HEK293 (cell line): ENCODE measurements at regions not wholly inside any gene's neighbourhood (a gene's known extent, or its start where the extent isn't known, plus 50 kb on each side); places are given as distances from the start of the nearest gene placed in this dataset.
A peak's percentile ranks its signal among the peaks of the same experiment; 100 is the strongest.

ENCODE experiments used
- CTCF ChIA-PET: fragments of 350-600 bp; formaldehyde crosslinking; extraction: SDS; loops from one replicate; lab custom pipeline; 2021; ENCODE audit warnings: antibody characterized with exemption; lab: Yijun Ruan, JAX
- POLR2A ChIA-PET: fragments of 300-600 bp; formaldehyde crosslinking; extraction: SDS; loops from one replicate; lab custom pipeline; 2020; ENCODE audit warnings: antibody characterized with exemption, inconsistent platforms; lab: Yijun Ruan, JAX
- H3K27ac ChIP-seq: fragments of 200-500 bp; sonication (Bioruptor generic); 2 replicates; pipeline ENCODE4 v1.5.1; 2014; ENCODE audit warnings: low read depth, low read length, control low read depth, inconsistent platforms; ENCODE audit errors: extremely low read depth
- H3K36me3 ChIP-seq, 2 experiments: fragments of 200-500 bp in 1 of 2; sonication (Bioruptor generic) in 1 of 2; 1 replicate in 1 of 2; 2 replicates in 1 of 2; pipeline ENCODE4 v1.5.1; 2014 to 2017; ENCODE audit warnings: inconsistent platforms in 2 of 2, low read length in 2 of 2; ENCODE audit not compliant: control insufficient read depth in 2 of 2, insufficient read depth in 1 of 2
- H3K4me1 ChIP-seq: fragments of 200-500 bp; sonication (Bioruptor generic); 2 replicates; pipeline ENCODE4 v1.5.1; 2014; ENCODE audit warnings: mild to moderate bottlenecking, low read length, inconsistent platforms; ENCODE audit not compliant: control insufficient read depth, insufficient read depth
- H3K4me3 ChIP-seq: 2 replicates; pipeline ENCODE4 v1.5.1; 2011; ENCODE audit warnings: low read depth, mild to moderate bottlenecking, control low read depth, low read length, moderate library complexity
- H3K9me3 ChIP-seq: fragments of 200-500 bp; sonication (Bioruptor generic); 2 replicates; pipeline ENCODE4 v1.5.1; 2014; ENCODE audit warnings: low read depth, low read length, inconsistent platforms; ENCODE audit not compliant: control insufficient read depth, insufficient read depth
- GLI2 ChIP-seq: fragments of 450-650 bp; formaldehyde crosslinking; IDR thresholded peaks from 2 replicates; pipeline ENCODE4; 2017; ENCODE audit warnings: missing biosample characterization, missing genetic modification characterization, low read depth, borderline replicate concordance
- KLF1 ChIP-seq: fragments of 450-650 bp; formaldehyde crosslinking; IDR thresholded peaks from 2 replicates; pipeline ENCODE4 v1.5.1; 2016; ENCODE audit warnings: missing biosample characterization, missing genetic modification characterization
- KLF16 ChIP-seq: fragments of 450-650 bp; formaldehyde crosslinking; IDR thresholded peaks from 2 replicates; pipeline ENCODE4 v1.5.1; 2017; ENCODE audit warnings: missing biosample characterization, missing genetic modification characterization
- PRDM1 ChIP-seq: fragments of 450-650 bp; formaldehyde crosslinking; IDR thresholded peaks from 2 replicates; pipeline ENCODE4; 2016; ENCODE audit warnings: missing biosample characterization, missing genetic modification characterization
- SCRT2 ChIP-seq: fragments of 450-650 bp; formaldehyde crosslinking; IDR thresholded peaks from 2 replicates; pipeline ENCODE4 v1.5.1; 2016; ENCODE audit warnings: missing biosample characterization, missing genetic modification characterization
- SP7 ChIP-seq: fragments of 450-650 bp; formaldehyde crosslinking; IDR thresholded peaks from 2 replicates; pipeline ENCODE4 v1.5.1; 2016; ENCODE audit warnings: missing biosample characterization, missing genetic modification characterization
- TSHZ1 ChIP-seq: fragments of 450-650 bp; formaldehyde crosslinking; IDR thresholded peaks from 2 replicates; pipeline ENCODE4 v1.5.1; 2016; ENCODE audit warnings: missing biosample characterization, missing genetic modification characterization, borderline replicate concordance
- ZBTB20 ChIP-seq: fragments of 450-650 bp; formaldehyde crosslinking; IDR thresholded peaks from 2 replicates; pipeline ENCODE4 v1.5.1; 2016; ENCODE audit warnings: missing biosample characterization, missing genetic modification characterization
- ZFP41 ChIP-seq: fragments of 450-650 bp; formaldehyde crosslinking; IDR thresholded peaks from 2 replicates; pipeline ENCODE4 v1.5.1; 2016; ENCODE audit warnings: missing biosample characterization, missing genetic modification characterization, borderline replicate concordance
- ZNF133 ChIP-seq: fragments of 450-650 bp; formaldehyde crosslinking; IDR thresholded peaks from 2 replicates; pipeline ENCODE4 v1.5.1; 2016; ENCODE audit warnings: missing biosample characterization, missing genetic modification characterization
- ZNF148 ChIP-seq: fragments of 450-650 bp; formaldehyde crosslinking; IDR thresholded peaks from 2 replicates; pipeline ENCODE4 v1.5.0; 2017; ENCODE audit warnings: missing biosample characterization, missing genetic modification characterization, borderline replicate concordance
- ZNF18 ChIP-seq: fragments of 450-650 bp; formaldehyde crosslinking; IDR thresholded peaks from 2 replicates; pipeline ENCODE4 v1.5.1; 2016; ENCODE audit warnings: missing biosample characterization, missing genetic modification characterization
- ZNF248 ChIP-seq: fragments of 450-650 bp; formaldehyde crosslinking; IDR thresholded peaks from 2 replicates; pipeline ENCODE4 v1.5.1; 2017; ENCODE audit warnings: missing biosample characterization, missing genetic modification characterization
- ZNF449 ChIP-seq: fragments of 450-650 bp; formaldehyde crosslinking; IDR thresholded peaks from 2 replicates; pipeline ENCODE4 v1.5.1; 2017; ENCODE audit warnings: missing biosample characterization, mild to moderate bottlenecking, missing genetic modification characterization, moderate library complexity
- ZNF510 ChIP-seq: fragments of 450-650 bp; formaldehyde crosslinking; IDR thresholded peaks from 2 replicates; pipeline ENCODE4 v1.5.1; 2018; ENCODE audit warnings: mild to moderate bottlenecking, missing genetic modification characterization, missing biosample characterization; ENCODE audit not compliant: insufficient replicate concordance
- ZNF600 ChIP-seq: fragments of 450-650 bp; formaldehyde crosslinking; IDR thresholded peaks from 2 replicates; pipeline ENCODE4 v1.5.1; 2016; ENCODE audit warnings: missing biosample characterization, missing genetic modification characterization
- ZNF610 ChIP-seq: fragments of 450-650 bp; formaldehyde crosslinking; IDR thresholded peaks from 2 replicates; pipeline ENCODE4 v1.5.1; 2016; ENCODE audit warnings: missing biosample characterization, missing genetic modification characterization, borderline replicate concordance
- ZNF623 ChIP-seq: fragments of 450-650 bp; formaldehyde crosslinking; IDR thresholded peaks from 2 replicates; pipeline ENCODE4 v1.5.1; 2016; ENCODE audit warnings: missing biosample characterization, missing genetic modification characterization
- ZNF624 ChIP-seq: fragments of 450-650 bp; formaldehyde crosslinking; IDR thresholded peaks from 2 replicates; pipeline ENCODE4 v1.5.1; 2017; ENCODE audit warnings: missing biosample characterization, missing genetic modification characterization
- ZNF629 ChIP-seq: fragments of 450-650 bp; formaldehyde crosslinking; IDR thresholded peaks from 2 replicates; pipeline ENCODE4 v1.5.1; 2017; ENCODE audit warnings: missing biosample characterization, missing genetic modification characterization
- ZNF785 ChIP-seq: fragments of 450-650 bp; formaldehyde crosslinking; IDR thresholded peaks from 2 replicates; pipeline ENCODE4 v1.5.1; 2016; ENCODE audit warnings: missing biosample characterization, missing genetic modification characterization
- ZSCAN18 ChIP-seq: fragments of 450-650 bp; formaldehyde crosslinking; IDR thresholded peaks from 2 replicates; pipeline ENCODE4 v1.5.1; 2016; ENCODE audit warnings: missing biosample characterization, missing genetic modification characterization

GRCh38 chr4:182147391-182147790 is 95.8 kb upstream of the TENM3 start:
- TF ChIP-seq ZNF510 (tag by site-specific recombination) (no peak), ZNF629 (tag by site-specific recombination) (no peak), SCRT2 (tag by site-specific recombination) (peak; percentile 68)
- Histone ChIP-seq H3K36me3 (no peaks in the 10 kb centered on the region), H3K4me1 (peaks cover 19% of the 10 kb centered on the region), H3K27ac (no peak overlapping the region), H3K4me3 (no peak overlapping the region), H3K9me3 (no peaks in the 10 kb centered on the region)
- CTCF ChIA-PET, result interaction anchor here (0.6 kb wide), 1 partner anchor 8 kb away, joined by 5 read pairs; no protein-coding TSS in a partner anchor
- POLR2A ChIA-PET, result no interaction called here

GRCh38 chr4:182150645-182151044 is 92.6 kb upstream of the TENM3 start:
- ChIA-PET CTCF (no interaction called here), POLR2A (no interaction called here)
- Histone ChIP-seq H3K9me3 (no peaks in the 10 kb centered on the region), H3K27ac (no peak overlapping the region), H3K4me3 (no peak overlapping the region), H3K36me3 (no peaks in the 10 kb centered on the region), H3K4me1 (peaks cover 19% of the 10 kb centered on the region)
- TF ChIP-seq KLF1, result no peak
- TF ChIP-seq ZNF18 (tag by site-specific recombination), result no peak
- no peak for TF ChIP-seq TSHZ1 (tag by site-specific recombination)
- TF ChIP-seq ZBTB20 (tag by site-specific recombination), result no peak
- TF ChIP-seq PRDM1 (tag by site-specific recombination), result no peak
- TF ChIP-seq SP7 (tag by site-specific recombination), result no peak
- TF ChIP-seq ZNF600 (tag by site-specific recombination), result no peak
- TF ChIP-seq ZNF133 (tag by site-specific recombination), result no peak
- no peak for TF ChIP-seq ZNF248 (tag by site-specific recombination)
- no peak for TF ChIP-seq ZNF610 (tag by site-specific recombination)
- TF ChIP-seq ZFP41 (tag by site-specific recombination), result no peak
- TF ChIP-seq ZNF629 (tag by site-specific recombination), result no peak

GRCh38 chr4:182155806-182156205 is 87.4 kb upstream of the TENM3 start:
- Histone ChIP-seq H3K27ac (no peak overlapping the region), H3K36me3 (peaks cover 0 to 3% of the 10 kb centered on the region in 2 experiments; a peak in 1 of 3 replicates), H3K4me3 (no peak overlapping the region), H3K4me1 (no peaks in the 10 kb centered on the region), H3K9me3 (no peaks in the 10 kb centered on the region)
- ChIA-PET CTCF (interaction anchor here (0.6 kb wide), 1 partner anchor 8 kb away, joined by 5 read pairs; no protein-coding TSS in a partner anchor), POLR2A (interaction anchor here (0.6 kb wide), 1 partner anchor 195 kb away, joined by 3 read pairs; no protein-coding TSS in a partner anchor)
- TF ChIP-seq ZNF449 (tag by site-specific recombination) (no peak), ZNF623 (no peak), GLI2 (no peak), ZSCAN18 (tag by site-specific recombination) (no peak), ZNF148 (tag by site-specific recombination) (no peak), ZNF624 (no peak), ZNF785 (tag by site-specific recombination) (no peak), KLF16 (tag by site-specific recombination) (no peak)
